B cell (primary cell): ENCODE measurements at regions not wholly inside any gene's neighbourhood (a gene's known extent, or its start where the extent isn't known, plus 50 kb on each side); places are given as distances from the start of the nearest gene placed in this dataset.

Experiments used
- ATAC-seq: fragments of 200-7000 bp; cut with Tn5 transposase; one replicate; pipeline ENCODE4 v1.10.0; 2021; ENCODE audit warnings: low read depth, mild to moderate bottlenecking, moderate number of reproducible peaks, moderate library complexity
- CTCF ChIA-PET: fragments of 350-600 bp; sonication (Branson Sonifier 250); formaldehyde crosslinking; loops from one replicate; lab custom pipeline; 2021; ENCODE audit warnings: antibody characterized with exemption, inconsistent platforms; lab: Charles Lee
- POLR2A ChIA-PET: fragments of 350-600 bp; sonication (Branson Sonifier 250); formaldehyde crosslinking; loops from one replicate; lab custom pipeline; 2021; ENCODE audit warnings: antibody characterized with exemption; lab: Charles Lee
- DNase-seq: peaks from one replicate; pipeline ENCODE4 v3.0.0; 2013
- H2AFZ ChIP-seq: 2 replicates; pipeline ENCODE4 v1.6.1; 2012; ENCODE audit warnings: mild to moderate bottlenecking, low read depth, low read length; ENCODE audit not compliant: insufficient read depth, poor library complexity, severe bottlenecking
- H3K27ac ChIP-seq, 2 donors: 1 replicate in 1 of 2; 2 replicates in 1 of 2; pipeline ENCODE4 v1.5.1; 2012 to 2013; ENCODE audit warnings: low read length in 2 of 2, mild to moderate bottlenecking in 2 of 2, moderate library complexity in 1 of 2
- H3K27me3 ChIP-seq, 4 experiments: fragments of 200-600 bp in 1 of 4; sonication (generic) in 1 of 4; replicated peaks in 1 of 4; 1 replicate in 2 of 4; 2 replicates in 2 of 4; pipeline versions ENCODE4 v1.6.1 to v1.7.0; 2013 to 2016; ENCODE audit warnings: low read length in 3 of 4, mild to moderate bottlenecking in 2 of 4, mixed read lengths in 1 of 4, moderate library complexity in 1 of 4; ENCODE audit not compliant: insufficient read depth in 4 of 4, control insufficient read depth in 3 of 4; ENCODE audit errors: control extremely low read depth in 1 of 4
- H3K36me3 ChIP-seq, 2 experiments: replicated peaks in 1 of 2; 1 replicate in 1 of 2; 2 replicates in 1 of 2; pipeline versions ENCODE4 v1.6.1 to v1.7.1; 2013; ENCODE audit warnings: low read length in 1 of 2; ENCODE audit not compliant: insufficient read depth in 2 of 2, control insufficient read depth in 1 of 2; ENCODE audit errors: control extremely low read depth in 1 of 2, extremely low read depth in 1 of 2
- H3K4me1 ChIP-seq, 2 donors: fragments of 200-600 bp in 1 of 2; sonication (generic) in 1 of 2; 1 replicate in 1 of 2; 2 replicates in 1 of 2; pipeline versions ENCODE4 v1.5.1 to v1.6.1; 2013 to 2017; ENCODE audit warnings: low read length in 2 of 2; ENCODE audit not compliant: control insufficient read depth in 2 of 2, insufficient read depth in 2 of 2
- H3K4me2 ChIP-seq: replicated peaks from 2 replicates; pipeline ENCODE3; 2012; ENCODE audit warnings: mild to moderate bottlenecking, low read depth, low read length; ENCODE audit not compliant: poor library complexity, severe bottlenecking
- H3K4me3 ChIP-seq, 5 experiments: fragments of 200-600 bp in 1 of 5; sonication (generic) in 1 of 5; 1 replicate in 3 of 5; 2 replicates in 2 of 5; pipeline versions ENCODE4 v1.5.1 to v1.7.0; 2011 to 2016; ENCODE audit warnings: low read length in 4 of 5, mild to moderate bottlenecking in 4 of 5, low read depth in 2 of 5, control low read depth in 1 of 5, moderate library complexity in 1 of 5; ENCODE audit not compliant: insufficient read depth in 1 of 5; ENCODE audit errors: control extremely low read depth in 1 of 5, extremely low read depth in 1 of 5
- H3K79me2 ChIP-seq: fragments of 200-600 bp; sonication (generic); one replicate; pipeline ENCODE4 v1.6.0; 2016; ENCODE audit warnings: low read length; ENCODE audit not compliant: control insufficient read depth, insufficient read depth
- H3K9ac ChIP-seq: fragments of 200-600 bp; sonication (generic); 2 replicates; pipeline ENCODE4 v1.6.1; 2017; ENCODE audit warnings: mild to moderate bottlenecking, low read length, moderate library complexity
- H3K9me3 ChIP-seq, 3 donors: one replicate each; pipeline versions ENCODE4 v1.6.1 to v1.7.1; 2013; ENCODE audit warnings: low read length in 2 of 3; ENCODE audit not compliant: control insufficient read depth in 2 of 3, insufficient read depth in 1 of 3; ENCODE audit errors: control extremely low read depth in 1 of 3
- H4K20me1 ChIP-seq: 2 replicates; pipeline ENCODE4 v1.6.0; 2012; ENCODE audit warnings: mild to moderate bottlenecking, low read length; ENCODE audit not compliant: insufficient read depth, control insufficient read depth, poor library complexity, severe bottlenecking
- H3K27ac Mint-ChIP-seq: one replicate; pipeline ENCODE4 v1.8.0; 2021; ENCODE audit warnings: mixed read lengths
- H3K27me3 Mint-ChIP-seq: one replicate; pipeline ENCODE4 v1.8.0; 2021; ENCODE audit warnings: mixed read lengths
- H3K4me1 Mint-ChIP-seq: one replicate; pipeline ENCODE4 v1.8.0; 2021; ENCODE audit warnings: mixed read lengths
- H3K4me3 Mint-ChIP-seq: one replicate; pipeline ENCODE4 v1.8.0; 2021; ENCODE audit warnings: mixed read lengths
- H3K9me3 Mint-ChIP-seq: one replicate; pipeline ENCODE4 v1.8.0; 2022; ENCODE audit warnings: mixed read lengths; ENCODE audit not compliant: insufficient read depth
- EZH2 ChIP-seq: IDR thresholded peaks from 2 replicates; pipeline ENCODE4 v1.6.1; 2012; ENCODE audit warnings: borderline replicate concordance, low read depth, mild to moderate bottlenecking, moderate library complexity, low read length; ENCODE audit not compliant: insufficient read depth, poor library complexity, severe bottlenecking
- WGBS: methylation state at CpG from one replicate; pipeline ENCODE4 v1.1.5; 2013; ENCODE audit warnings: missing lambda C conversion rate; ENCODE audit not compliant: insufficient coverage; 5-methylcytosine and 5-hydroxymethylcytosine counted together
- intact Hi-C: fragments of 100-400 bp; cut with micrococcal nuclease; formaldehyde crosslinking; loops from one replicate; pipeline ENCODE4 v1.10.0; 2022
- TF ChIP-seq, protein P1 (sequence below): fragments of 200-600 bp; IDR thresholded peaks from one replicate; pipeline ENCODE4 v1.8.0; 2022; ENCODE audit warnings: antibody characterized with exemption, mild to moderate bottlenecking

DNA sequence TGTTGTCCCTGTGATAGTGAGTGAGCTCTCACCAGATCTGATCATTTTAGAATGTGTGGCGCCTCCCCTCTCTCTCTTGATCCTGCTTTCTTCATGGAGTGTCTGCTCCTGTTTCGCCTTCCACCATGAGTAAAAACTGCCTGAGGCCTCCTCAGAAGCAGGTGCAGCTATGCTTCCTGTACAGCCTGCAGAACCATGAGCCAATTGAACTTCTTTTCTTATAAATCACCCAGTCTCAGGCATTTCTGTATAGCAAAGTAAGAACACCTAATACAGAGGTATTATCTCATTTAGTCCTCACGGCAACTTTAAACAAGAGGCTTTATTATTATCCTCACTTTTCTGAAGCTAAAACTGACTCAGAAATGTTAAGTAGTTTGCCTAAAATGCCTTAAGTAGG lies 81.3 kb upstream of the BTG1 start:
- no peak for DNase-seq

DNA sequence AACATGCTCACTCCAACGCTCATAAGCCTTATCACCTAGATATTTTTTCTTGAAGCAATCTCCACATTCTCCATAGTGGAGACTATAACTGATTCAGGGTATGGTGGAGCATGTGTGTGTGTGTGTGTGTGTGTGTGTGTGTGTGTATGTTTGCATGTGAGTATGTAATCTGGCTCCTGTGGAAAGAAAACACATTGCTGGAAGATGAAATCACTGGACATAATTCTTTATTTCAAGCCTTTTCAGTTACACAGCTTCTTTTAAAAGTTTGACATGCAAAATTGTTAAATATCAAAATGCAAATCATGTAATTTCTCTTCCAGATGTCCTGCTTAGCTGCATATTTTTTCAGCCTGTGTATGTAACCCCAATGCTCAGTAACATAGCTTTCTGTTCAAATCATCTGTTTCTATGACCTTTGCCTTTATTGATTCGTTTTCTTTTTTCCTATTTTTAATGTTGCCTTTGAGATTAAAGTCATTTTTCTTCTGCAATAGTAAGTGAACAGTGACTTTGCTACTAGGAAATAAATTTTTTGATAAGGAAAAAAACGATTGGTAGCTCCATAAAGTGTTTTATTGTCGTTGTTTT lies 80.5 kb upstream of the BTG1 start:
- Mint-ChIP-seq H3K4me1 (no peaks in the 10 kb centered on the region), H3K4me3 (no peak overlapping the region), H3K27ac (no peak overlapping the region), H3K9me3 (no peaks in the 10 kb centered on the region), H3K27me3 (no peaks in the 10 kb centered on the region)
- POLR2A ChIA-PET: interaction anchor here (0.6 to 0.7 kb wide), 2 partner anchors 66 to 113 kb away, joined by 5 to 8 read pairs; no protein-coding TSS in a partner anchor
- H3K9ac ChIP-seq: no peak overlapping the region
- ATAC-seq: no peak
- H4K20me1 ChIP-seq: no peaks in the 10 kb centered on the region
- H3K4me2 ChIP-seq: no peak overlapping the region
- CTCF ChIA-PET: interaction anchor here (1.4 kb wide), 1 partner anchor 24 kb away, joined by 3 read pairs; no protein-coding TSS in a partner anchor
- DNase-seq: no peak
- H3K79me2 ChIP-seq: no peaks in the 10 kb centered on the region
- H3K27me3 ChIP-seq: no peaks in the 10 kb centered on the region
- TF ChIP-seq, protein P1, sequence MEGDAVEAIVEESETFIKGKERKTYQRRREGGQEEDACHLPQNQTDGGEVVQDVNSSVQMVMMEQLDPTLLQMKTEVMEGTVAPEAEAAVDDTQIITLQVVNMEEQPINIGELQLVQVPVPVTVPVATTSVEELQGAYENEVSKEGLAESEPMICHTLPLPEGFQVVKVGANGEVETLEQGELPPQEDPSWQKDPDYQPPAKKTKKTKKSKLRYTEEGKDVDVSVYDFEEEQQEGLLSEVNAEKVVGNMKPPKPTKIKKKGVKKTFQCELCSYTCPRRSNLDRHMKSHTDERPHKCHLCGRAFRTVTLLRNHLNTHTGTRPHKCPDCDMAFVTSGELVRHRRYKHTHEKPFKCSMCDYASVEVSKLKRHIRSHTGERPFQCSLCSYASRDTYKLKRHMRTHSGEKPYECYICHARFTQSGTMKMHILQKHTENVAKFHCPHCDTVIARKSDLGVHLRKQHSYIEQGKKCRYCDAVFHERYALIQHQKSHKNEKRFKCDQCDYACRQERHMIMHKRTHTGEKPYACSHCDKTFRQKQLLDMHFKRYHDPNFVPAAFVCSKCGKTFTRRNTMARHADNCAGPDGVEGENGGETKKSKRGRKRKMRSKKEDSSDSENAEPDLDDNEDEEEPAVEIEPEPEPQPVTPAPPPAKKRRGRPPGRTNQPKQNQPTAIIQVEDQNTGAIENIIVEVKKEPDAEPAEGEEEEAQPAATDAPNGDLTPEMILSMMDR: no peak
- TF ChIP-seq EZH2: no peak
- H3K4me3 ChIP-seq: no peak overlapping the region
- H3K9me3 ChIP-seq: no peaks in the 10 kb centered on the region
- H2AFZ ChIP-seq: no peak overlapping the region
- intact Hi-C loops: no loop called here
- no peaks in the 10 kb centered on the region for H3K36me3 ChIP-seq
- no peak overlapping the region for H3K27ac ChIP-seq
- H3K4me1 ChIP-seq: no peaks in the 10 kb centered on the region
- WGBS: no CpG with 5 or more reads among the region's 4 CpGs

More for the DNA sequence above, 81.3 kb upstream of the BTG1 start:
- Histone ChIP-seq H3K9me3 (no peaks in the 10 kb centered on the region), H2AFZ (no peak overlapping the region), H3K36me3 (no peaks in the 10 kb centered on the region), H4K20me1 (no peaks in the 10 kb centered on the region), H3K4me1 (no peaks in the 10 kb centered on the region), H3K27me3 (no peaks in the 10 kb centered on the region), H3K4me2 (no peak overlapping the region), H3K27ac (no peak overlapping the region), H3K79me2 (no peaks in the 10 kb centered on the region), H3K4me3 (no peak overlapping the region), H3K9ac (no peak overlapping the region)
- Mint-ChIP-seq H3K9me3 (no peaks in the 10 kb centered on the region), H3K27ac (no peak overlapping the region), H3K4me1 (no peaks in the 10 kb centered on the region), H3K27me3 (no peaks in the 10 kb centered on the region), H3K4me3 (no peak overlapping the region)
- POLR2A ChIA-PET: no interaction called here
- intact Hi-C loops: no loop called here
- no peak for TF ChIP-seq EZH2
- TF ChIP-seq, protein P1: no peak
- CTCF ChIA-PET: interaction anchor here (1.4 kb wide), 1 partner anchor 25 kb away, joined by 3 read pairs; no protein-coding TSS in a partner anchor
- WGBS: 100% methylated on average over 1 of the region's 3 CpGs
- ATAC-seq: no peak
